Neural progenitor cell (in vitro differentiated cells): ENCODE measurements at regions not wholly inside any gene's neighbourhood (a gene's known extent, or its start where the extent isn't known, plus 50 kb on each side); places are given as distances from the start of the nearest gene placed in this dataset.

ENCODE experiments used
- DNase-seq: peaks from one replicate; pipeline ENCODE4 v3.0.0-alpha.2; 2016; ENCODE audit warnings: low spot score
- H2AFZ ChIP-seq: fragments of 200-600 bp; sonication (generic); replicated peaks from 2 replicates; pipeline ENCODE4 v1.6.1; 2016; ENCODE audit warnings: antibody characterized with exemption
- H3F3A ChIP-seq: fragments of 200-600 bp; sonication (generic); 2 replicates; pipeline ENCODE4 v1.6.1; 2016; ENCODE audit warnings: antibody characterized with exemption, low read depth
- H3K27ac ChIP-seq: fragments of 200-600 bp; sonication (generic); 2 replicates; pipeline ENCODE4 v1.5.1; 2016; ENCODE audit warnings: mild to moderate bottlenecking
- H3K27me3 ChIP-seq: fragments of 200-600 bp; sonication (generic); 2 replicates; pipeline ENCODE4 v1.6.1; 2016; ENCODE audit warnings: mild to moderate bottlenecking, moderate library complexity
- H3K36me3 ChIP-seq: fragments of 200-600 bp; sonication (generic); 2 replicates; pipeline ENCODE4 v1.5.1; 2016
- H3K4me1 ChIP-seq: fragments of 200-600 bp; sonication (generic); 2 replicates; pipeline ENCODE4 v1.6.1; 2016; ENCODE audit warnings: mixed run types
- H3K4me2 ChIP-seq: fragments of 200-600 bp; sonication (generic); 2 replicates; pipeline ENCODE4 v1.6.1; 2016
- H3K4me3 ChIP-seq: fragments of 200-600 bp; sonication (generic); 2 replicates; pipeline ENCODE4 v1.5.1; 2016
- H3K79me2 ChIP-seq: fragments of 200-600 bp; sonication (generic); 2 replicates; pipeline ENCODE4 v1.6.1; 2016; ENCODE audit warnings: low read depth
- H3K9ac ChIP-seq: fragments of 200-600 bp; sonication (generic); 2 replicates; pipeline ENCODE4 v1.6.1; 2016
- H3K9me3 ChIP-seq: fragments of 200-600 bp; sonication (generic); 2 replicates; pipeline ENCODE4 v1.5.1; 2016; ENCODE audit warnings: low read depth
- H4K20me1 ChIP-seq: fragments of 200-600 bp; sonication (generic); 2 replicates; pipeline ENCODE4 v1.6.1; 2016; ENCODE audit warnings: low read depth
- H3K27ac Mint-ChIP-seq: 3 replicates; pipeline ENCODE4 v1.8.0; 2021; ENCODE audit warnings: mixed read lengths
- H3K27me3 Mint-ChIP-seq: 2 replicates; pipeline ENCODE4 v1.8.0; 2022; ENCODE audit warnings: low read depth, mild to moderate bottlenecking, inconsistent platforms, moderate library complexity, mixed read lengths; ENCODE audit not compliant: insufficient read depth
- H3K36me3 Mint-ChIP-seq: 3 replicates; pipeline ENCODE4 v1.8.0; 2021; ENCODE audit warnings: mixed read lengths
- H3K4me1 Mint-ChIP-seq: 3 replicates; pipeline ENCODE4 v1.8.0; 2021; ENCODE audit warnings: mixed read lengths
- H3K4me3 Mint-ChIP-seq: 3 replicates; pipeline ENCODE4 v1.8.0; 2021; ENCODE audit warnings: mild to moderate bottlenecking, moderate library complexity, mixed read lengths
- H3K9me3 Mint-ChIP-seq: 3 replicates; pipeline ENCODE4 v1.8.0; 2020; ENCODE audit warnings: mixed read lengths
- CTCF ChIP-seq: fragments of 200-600 bp; sonication (generic); IDR thresholded peaks from 2 replicates; pipeline ENCODE4 v1.5.1; 2017; ENCODE audit warnings: antibody characterized with exemption, mild to moderate bottlenecking
- EZH2 ChIP-seq: fragments of 200-600 bp; sonication (generic); IDR thresholded peaks from 2 replicates; pipeline ENCODE4 v1.6.1; 2017; ENCODE audit warnings: antibody characterized with exemption, mild to moderate bottlenecking, moderate library complexity
- EZH2phosphoT487 ChIP-seq: fragments of 200-600 bp; sonication (generic); IDR thresholded peaks from 2 replicates; pipeline ENCODE4 v1.6.1; 2017; ENCODE audit warnings: antibody characterized with exemption

- Histone ChIP-seq H3K9me3 (no peaks in the 10 kb centered on the region), H3K36me3 (no peaks in the 10 kb centered on the region), H3K4me2 (no peak overlapping the region), H3K4me1 (no peaks in the 10 kb centered on the region), H3K9ac (no peak overlapping the region), H3K27me3 (no peaks in the 10 kb centered on the region), H3K79me2 (no peaks in the 10 kb centered on the region), H4K20me1 (no peaks in the 10 kb centered on the region), H3F3A (no peaks in the 10 kb centered on the region), H3K27ac (no peak overlapping the region), H3K4me3 (no peak overlapping the region), H2AFZ (no peak overlapping the region)
- H3K27ac Mint-ChIP-seq, result no peak overlapping the region
- no peaks in the 10 kb centered on the region for H3K4me1 Mint-ChIP-seq
- no peaks in the 10 kb centered on the region for H3K9me3 Mint-ChIP-seq
- no peak overlapping the region for H3K4me3 Mint-ChIP-seq
- TF ChIP-seq CTCF (no peak), EZH2phosphoT487 (no peak), EZH2 (no peak)
- H3K36me3 Mint-ChIP-seq, result no peaks in the 10 kb centered on the region
- DNase-seq, result no peak
- peaks cover 2% of the 10 kb centered on the region for H3K27me3 Mint-ChIP-seq
Measured at GRCh38 chr2:194907569-194907968, 749.5 kb upstream of the SLC39A10 start.

- no peak for TF ChIP-seq EZH2
- TF ChIP-seq CTCF, result no peak
- no peak for TF ChIP-seq EZH2phosphoT487
- Mint-ChIP-seq H3K27ac (no peak overlapping the region), H3K9me3 (no peaks in the 10 kb centered on the region), H3K4me1 (no peaks in the 10 kb centered on the region), H3K4me3 (no peak overlapping the region), H3K27me3 (no peaks in the 10 kb centered on the region), H3K36me3 (no peaks in the 10 kb centered on the region)
- Histone ChIP-seq H3K4me2 (no peak overlapping the region), H3K79me2 (no peaks in the 10 kb centered on the region), H3K9me3 (no peaks in the 10 kb centered on the region), H3K27me3 (no peaks in the 10 kb centered on the region), H3K4me3 (no peak overlapping the region), H3K36me3 (no peaks in the 10 kb centered on the region), H2AFZ (no peak overlapping the region), H3K27ac (no peak overlapping the region), H3K9ac (no peak overlapping the region), H3F3A (no peaks in the 10 kb centered on the region), H3K4me1 (no peaks in the 10 kb centered on the region), H4K20me1 (no peaks in the 10 kb centered on the region)
- DNase-seq, result no peak
Measured at GRCh38 chr2:194896871-194897270, 760.2 kb upstream of the SLC39A10 start.

- no peaks in the 10 kb centered on the region for H3K27me3 ChIP-seq
- no peaks in the 10 kb centered on the region for H3K36me3 ChIP-seq
- no peak for DNase-seq
- H3K4me2 ChIP-seq, result no peak overlapping the region
- H2AFZ ChIP-seq, result no peak overlapping the region
- H3K4me3 ChIP-seq, result no peak overlapping the region
- H3K9me3 ChIP-seq, result no peaks in the 10 kb centered on the region
- no peak overlapping the region for H3K27ac ChIP-seq
- H4K20me1 ChIP-seq, result no peaks in the 10 kb centered on the region
- TF ChIP-seq CTCF (no peak), EZH2 (no peak), EZH2phosphoT487 (no peak)
- Mint-ChIP-seq H3K4me3 (no peak overlapping the region), H3K9me3 (no peaks in the 10 kb centered on the region), H3K27me3 (no peaks in the 10 kb centered on the region), H3K4me1 (peaks cover 10% of the 10 kb centered on the region), H3K27ac (no peak overlapping the region), H3K36me3 (no peaks in the 10 kb centered on the region)
- H3K4me1 ChIP-seq, result no peaks in the 10 kb centered on the region
- no peak overlapping the region for H3K9ac ChIP-seq
- H3F3A ChIP-seq, result no peaks in the 10 kb centered on the region
- no peaks in the 10 kb centered on the region for H3K79me2 ChIP-seq
Measured at GRCh38 chr2:194883711-194884110, 773.3 kb upstream of the SLC39A10 start.
